SJCRH30 (cell line): ENCODE measurements at regions not wholly inside any gene's neighbourhood (a gene's known extent, or its start where the extent isn't known, plus 50 kb on each side); places are given as distances from the start of the nearest gene placed in this dataset.
A peak's percentile ranks its signal among the peaks of the same experiment; 100 is the strongest.

ENCODE experiments used
- DNase-seq, 2 experiments: peaks; one replicate each; pipeline ENCODE4 v3.0.0-alpha.2; 2015 to 2020
- H3K27ac ChIP-seq: fragments of 250-450 bp; sonication (Bioruptor Pico); 2 replicates; pipeline ENCODE4 v1.5.1; 2020; ENCODE audit warnings: mild to moderate bottlenecking, moderate library complexity
- H3K27me3 ChIP-seq: fragments of 250-450 bp; sonication (Bioruptor Pico); 2 replicates; pipeline ENCODE4 v1.5.1; 2020; ENCODE audit warnings: mild to moderate bottlenecking, moderate library complexity
- H3K36me3 ChIP-seq: fragments of 250-450 bp; sonication (Bioruptor Pico); 2 replicates; pipeline ENCODE4 v1.5.1; 2020; ENCODE audit warnings: mild to moderate bottlenecking, moderate library complexity
- H3K4me1 ChIP-seq: fragments of 250-450 bp; sonication (Bioruptor Pico); 2 replicates; pipeline ENCODE4 v1.5.1; 2020; ENCODE audit warnings: mild to moderate bottlenecking, moderate library complexity
- H3K4me3 ChIP-seq: fragments of 250-450 bp; sonication (Bioruptor Pico); 2 replicates; pipeline ENCODE4 v1.5.1; 2020; ENCODE audit warnings: mild to moderate bottlenecking, moderate library complexity
- H3K9me3 ChIP-seq: fragments of 250-450 bp; sonication (Bioruptor Pico); replicated peaks from 2 replicates; pipeline ENCODE4 v1.5.1; 2020; ENCODE audit warnings: mild to moderate bottlenecking, moderate library complexity

DNA sequence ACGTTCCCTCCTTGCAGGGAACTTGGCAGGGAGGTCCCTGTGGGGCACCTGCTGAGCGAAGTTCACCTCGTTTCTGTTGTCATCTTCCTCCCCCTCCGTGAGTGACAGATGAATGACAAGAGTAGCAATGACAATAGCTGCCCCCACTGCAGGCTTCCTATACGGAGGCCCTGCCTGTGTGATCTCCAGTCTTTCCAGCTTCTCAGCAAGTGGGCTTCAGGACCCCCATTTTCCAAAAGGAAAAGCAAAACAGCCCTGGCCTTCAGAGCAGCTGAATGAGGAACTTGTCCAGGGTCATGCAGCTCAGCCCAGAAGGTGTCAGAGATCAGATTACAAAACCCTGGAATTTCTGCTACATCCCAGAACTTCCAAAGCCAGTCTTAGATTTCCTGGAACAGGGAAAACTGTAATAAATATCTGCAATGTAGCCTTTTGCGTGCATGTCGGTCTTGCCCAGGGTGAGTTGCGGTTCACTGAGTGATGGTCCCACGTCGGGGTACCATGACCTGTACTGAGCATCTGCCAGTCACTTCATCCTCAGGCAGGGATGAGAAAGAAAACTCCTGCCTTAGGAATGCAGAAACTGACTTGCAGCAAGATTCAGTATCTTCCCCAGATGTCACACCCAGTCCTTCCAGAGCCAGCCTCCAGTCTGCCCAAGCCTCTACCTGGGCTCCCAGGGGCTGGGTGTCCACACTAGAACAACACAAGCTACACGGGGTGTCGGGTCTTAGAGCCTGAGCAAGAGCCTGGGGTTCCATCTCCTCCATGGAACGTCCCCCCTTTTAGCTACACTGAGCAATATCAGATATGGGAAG, 1457.0 kb downstream of the BRD1 start:
- H3K4me3 ChIP-seq = no peak overlapping the region
- H3K27me3 ChIP-seq = peaks cover 26% of the 10 kb centered on the region
- H3K4me1 ChIP-seq = no peaks in the 10 kb centered on the region
- no peak overlapping the region for H3K27ac ChIP-seq
- DNase-seq = no peak
- H3K36me3 ChIP-seq = no peaks in the 10 kb centered on the region
- no peaks in the 10 kb centered on the region for H3K9me3 ChIP-seq

DNA sequence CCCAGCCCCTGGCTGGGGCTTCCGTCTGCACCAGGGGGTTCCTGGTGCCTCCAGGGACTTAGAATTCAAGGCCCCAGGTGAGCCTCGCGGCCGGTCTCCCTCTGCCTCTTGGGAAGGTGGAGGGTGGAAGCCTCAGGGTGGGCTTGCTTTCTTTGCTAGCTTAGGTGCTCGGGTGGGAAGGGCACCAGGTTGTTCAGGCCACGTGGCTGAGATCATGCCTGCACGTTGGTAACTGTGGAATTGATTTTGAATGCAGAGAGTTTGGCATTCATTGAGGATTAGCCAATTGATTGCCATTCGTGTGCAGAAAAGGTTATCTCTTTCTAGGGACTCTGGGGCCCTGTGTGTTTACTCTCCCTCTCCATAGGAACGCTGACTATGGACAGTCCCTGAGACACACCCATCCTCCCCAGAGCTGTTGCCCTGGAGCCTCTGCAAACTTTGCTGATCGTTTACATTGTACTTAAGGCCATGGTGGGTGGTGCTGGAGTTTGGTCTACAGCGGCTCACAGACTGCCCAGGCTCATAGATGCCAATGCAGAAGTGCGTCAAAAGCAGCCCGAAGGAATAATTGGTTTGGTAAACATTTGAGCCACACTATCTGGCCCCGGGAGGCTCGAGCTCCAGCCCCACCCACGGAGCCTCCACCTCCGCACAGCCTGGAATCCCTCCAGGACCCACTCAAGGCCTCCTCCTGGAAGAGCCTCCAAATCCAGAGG, 1457.7 kb downstream of the BRD1 start:
- peaks cover 25% of the 10 kb centered on the region for H3K27me3 ChIP-seq
- H3K36me3 ChIP-seq = no peaks in the 10 kb centered on the region
- H3K4me3 ChIP-seq = no peak overlapping the region
- no peaks in the 10 kb centered on the region for H3K4me1 ChIP-seq
- no peaks in the 10 kb centered on the region for H3K9me3 ChIP-seq
- peak in 1 of 2 experiments; percentile 12 for DNase-seq
- no peak overlapping the region for H3K27ac ChIP-seq

DNA sequence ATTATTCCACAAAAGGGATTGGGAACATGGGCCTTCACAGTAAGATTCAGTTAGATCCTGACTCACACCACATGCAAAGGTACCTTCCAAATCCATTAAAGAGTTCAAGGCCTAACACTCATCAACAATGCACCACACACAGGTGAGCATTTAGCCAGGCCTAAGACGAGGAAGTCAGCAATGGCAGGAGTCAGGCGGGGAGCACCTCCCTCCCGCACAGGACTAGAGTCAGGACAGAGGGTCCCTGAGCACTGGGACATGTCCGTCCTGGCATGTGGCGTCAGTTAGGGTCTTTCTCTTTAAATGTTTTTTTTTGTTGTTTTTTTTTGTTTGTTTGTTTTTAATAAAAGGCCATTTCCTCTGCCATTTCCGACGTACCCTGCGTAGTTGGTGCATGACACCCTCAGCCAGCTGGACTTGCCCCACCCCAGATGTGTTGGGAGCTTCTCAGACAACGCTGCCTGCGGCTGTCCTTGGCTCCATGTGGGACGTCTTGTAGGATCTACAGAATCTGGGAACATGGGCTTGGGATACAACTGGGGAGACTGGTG, 1458.6 kb downstream of the BRD1 start:
- peaks cover 23% of the 10 kb centered on the region for H3K27me3 ChIP-seq

DNA sequence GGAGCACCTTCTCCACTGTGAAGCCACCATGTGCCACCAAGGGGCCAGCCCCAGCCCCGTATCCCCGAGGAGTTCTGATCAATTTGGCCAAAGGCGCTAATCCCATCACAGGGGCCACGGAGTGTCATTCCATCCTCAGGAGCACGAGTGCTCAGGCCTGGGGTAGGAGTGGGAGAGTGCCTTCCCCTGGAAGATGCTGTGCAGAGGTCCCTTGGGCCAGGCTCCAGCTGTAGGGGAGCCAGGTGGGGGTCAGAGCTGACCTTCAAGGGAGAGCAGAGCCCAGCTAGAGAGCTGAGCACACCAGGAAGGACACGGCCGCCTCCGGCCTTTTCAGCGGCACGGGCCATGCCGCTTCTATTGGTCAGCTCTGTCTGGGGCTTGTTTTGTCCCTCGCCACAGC, 1459.9 kb downstream of the BRD1 start:
- DNase-seq = no peak

More for the DNA sequence above, 1458.6 kb downstream of the BRD1 start:
- no peaks in the 10 kb centered on the region for H3K4me1 ChIP-seq
- H3K4me3 ChIP-seq = no peak overlapping the region
- H3K27ac ChIP-seq = no peak overlapping the region
- H3K36me3 ChIP-seq = no peaks in the 10 kb centered on the region
- no peaks in the 10 kb centered on the region for H3K9me3 ChIP-seq
- DNase-seq = no peak

DNA sequence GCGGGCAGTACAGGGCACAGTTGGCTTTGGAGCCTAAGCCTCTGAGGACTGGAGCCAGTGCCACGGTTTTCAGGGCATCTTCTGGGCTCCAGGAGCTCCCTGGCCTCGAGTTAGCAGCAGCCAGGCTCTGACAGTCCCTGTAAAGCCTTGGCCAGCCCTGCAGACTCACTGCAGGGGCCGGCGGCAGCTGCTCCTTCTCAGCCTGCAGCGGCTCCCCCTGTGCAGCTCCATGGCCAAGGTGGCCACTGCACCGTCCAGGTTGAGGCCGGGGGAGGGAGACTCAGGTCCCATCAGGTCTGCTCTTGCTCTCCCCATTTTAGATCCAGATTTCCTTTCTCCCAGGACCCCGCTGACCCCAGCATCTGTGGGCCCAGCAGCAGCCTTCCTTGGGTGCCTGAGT, 1461.1 kb downstream of the BRD1 start:
- Histone ChIP-seq H3K27ac (no peak overlapping the region), H3K4me1 (no peaks in the 10 kb centered on the region), H3K9me3 (no peaks in the 10 kb centered on the region), H3K4me3 (no peak overlapping the region), H3K27me3 (peaks cover 29% of the 10 kb centered on the region), H3K36me3 (no peaks in the 10 kb centered on the region)
- DNase-seq = no peak

More for the DNA sequence above, 1459.9 kb downstream of the BRD1 start:
- Histone ChIP-seq H3K4me3 (no peak overlapping the region), H3K4me1 (no peaks in the 10 kb centered on the region), H3K9me3 (no peaks in the 10 kb centered on the region), H3K36me3 (no peaks in the 10 kb centered on the region), H3K27ac (no peak overlapping the region), H3K27me3 (peaks cover 25% of the 10 kb centered on the region)

DNA sequence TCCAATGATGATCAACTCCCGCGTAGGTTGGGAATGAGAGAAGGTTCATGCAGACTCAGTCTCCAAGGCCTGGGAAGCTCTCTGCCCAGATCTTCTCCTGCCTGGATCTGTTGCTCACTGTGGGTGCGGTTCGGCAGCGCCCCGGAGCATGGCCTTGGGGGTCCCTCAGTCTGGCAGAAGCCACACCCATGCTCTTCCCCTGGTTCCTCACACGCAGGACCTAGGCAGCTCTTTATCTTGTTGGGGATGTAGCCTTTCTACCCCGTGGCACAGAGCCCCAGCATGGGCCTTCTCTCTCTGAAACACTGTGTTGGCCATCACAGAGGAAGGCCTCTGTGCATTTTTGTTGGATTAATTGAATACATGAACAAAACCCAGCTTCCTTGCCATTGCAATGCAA, 1461.6 kb downstream of the BRD1 start:
- no peak for DNase-seq
- H3K4me1 ChIP-seq = no peaks in the 10 kb centered on the region
- no peaks in the 10 kb centered on the region for H3K9me3 ChIP-seq
- H3K27me3 ChIP-seq = peaks cover 27% of the 10 kb centered on the region
- H3K27ac ChIP-seq = no peak overlapping the region
- no peaks in the 10 kb centered on the region for H3K36me3 ChIP-seq
- H3K4me3 ChIP-seq = no peak overlapping the region

DNA sequence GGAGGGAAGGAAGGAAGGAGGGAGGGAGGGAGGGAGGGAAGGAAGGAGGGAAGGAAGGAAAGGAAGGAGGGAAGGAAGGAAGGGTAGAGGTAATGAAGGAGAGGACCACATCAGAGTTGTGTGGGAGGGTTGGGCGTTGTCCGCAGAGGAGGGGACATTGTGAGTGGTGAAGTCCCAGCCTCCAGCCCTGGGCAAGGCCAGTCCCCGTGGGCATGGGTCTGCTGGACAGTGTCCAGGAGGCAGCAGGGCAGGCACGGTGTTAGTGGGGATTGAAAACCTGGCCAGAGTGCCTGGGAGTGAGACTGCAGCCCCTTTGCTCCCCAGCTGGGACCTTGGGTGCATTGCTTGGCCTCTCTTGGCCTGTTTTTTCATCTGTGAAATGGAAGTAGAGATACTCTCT, 1462.3 kb downstream of the BRD1 start:
- H3K4me1 ChIP-seq = no peaks in the 10 kb centered on the region
- H3K27ac ChIP-seq = no peak overlapping the region
- no peak for DNase-seq
- H3K4me3 ChIP-seq = no peak overlapping the region
- no peaks in the 10 kb centered on the region for H3K36me3 ChIP-seq
- H3K27me3 ChIP-seq = peaks cover 23% of the 10 kb centered on the region
- no peaks in the 10 kb centered on the region for H3K9me3 ChIP-seq

DNA sequence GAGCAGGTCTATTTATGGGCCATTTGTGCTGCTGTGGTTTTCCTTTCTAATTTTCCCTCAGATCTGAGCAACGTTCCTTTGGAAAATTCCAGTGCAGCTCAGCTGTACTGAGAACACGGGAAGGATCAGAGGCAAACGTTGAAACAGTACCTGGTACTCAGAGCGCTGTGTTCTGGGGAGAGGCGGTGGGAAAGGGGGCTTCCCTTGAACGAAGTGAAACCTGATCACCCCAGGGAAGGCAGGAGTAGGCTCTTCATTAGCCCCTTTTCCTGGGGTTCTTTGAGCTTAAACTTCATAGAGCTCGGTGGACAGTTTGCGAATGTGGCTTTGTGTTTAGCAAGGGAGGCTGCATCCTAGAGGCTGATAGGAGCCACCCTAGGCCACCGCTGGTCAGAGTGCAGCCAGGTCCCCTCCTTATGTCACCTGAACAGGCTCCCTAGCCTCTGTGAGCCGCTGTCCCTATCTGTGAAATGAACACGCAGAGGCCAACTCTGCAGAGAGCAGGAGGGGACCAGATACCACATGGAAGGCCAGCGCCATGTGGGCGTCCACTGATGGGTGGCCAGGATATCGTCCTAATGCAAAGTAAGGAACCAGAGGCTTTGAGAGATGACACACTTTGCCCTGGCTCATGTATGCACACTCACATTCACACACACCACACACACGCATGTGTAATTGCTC, 1464.8 kb downstream of the BRD1 start:
- no peak for DNase-seq
- H3K27ac ChIP-seq = no peak overlapping the region
- no peaks in the 10 kb centered on the region for H3K4me1 ChIP-seq
- H3K9me3 ChIP-seq = no peaks in the 10 kb centered on the region
- H3K36me3 ChIP-seq = no peaks in the 10 kb centered on the region
- no peak overlapping the region for H3K4me3 ChIP-seq
- H3K27me3 ChIP-seq = peaks cover 24% of the 10 kb centered on the region; the same call in 1 of the 2 replicates

DNA sequence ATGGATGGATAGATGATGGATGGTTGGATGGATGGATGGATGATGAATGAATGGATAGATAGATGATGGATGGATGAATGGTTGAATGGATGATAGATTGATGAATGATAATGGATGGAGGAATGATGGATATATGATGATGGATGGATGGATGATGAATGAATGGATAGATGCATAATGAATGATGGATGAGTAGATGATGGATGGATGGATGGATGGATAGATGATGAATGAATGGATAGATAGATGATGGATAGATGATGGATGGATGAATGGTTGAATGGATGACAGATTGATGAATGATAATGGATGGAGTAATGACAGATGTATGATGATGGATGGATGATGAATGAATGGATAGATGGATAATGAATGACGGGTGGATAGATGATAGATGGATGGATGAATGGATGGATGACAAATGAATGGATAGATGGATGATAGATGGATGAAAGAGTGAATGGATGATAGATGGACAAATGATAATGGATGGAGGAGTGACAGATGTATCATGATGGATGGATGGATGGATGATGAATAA, 1466.5 kb downstream of the BRD1 start:
- H3K27me3 ChIP-seq = peaks cover 20% of the 10 kb centered on the region
- DNase-seq = no peak
- no peaks in the 10 kb centered on the region for H3K36me3 ChIP-seq
- no peak overlapping the region for H3K27ac ChIP-seq
- H3K9me3 ChIP-seq = no peaks in the 10 kb centered on the region
- H3K4me3 ChIP-seq = no peak overlapping the region
- no peaks in the 10 kb centered on the region for H3K4me1 ChIP-seq

DNA sequence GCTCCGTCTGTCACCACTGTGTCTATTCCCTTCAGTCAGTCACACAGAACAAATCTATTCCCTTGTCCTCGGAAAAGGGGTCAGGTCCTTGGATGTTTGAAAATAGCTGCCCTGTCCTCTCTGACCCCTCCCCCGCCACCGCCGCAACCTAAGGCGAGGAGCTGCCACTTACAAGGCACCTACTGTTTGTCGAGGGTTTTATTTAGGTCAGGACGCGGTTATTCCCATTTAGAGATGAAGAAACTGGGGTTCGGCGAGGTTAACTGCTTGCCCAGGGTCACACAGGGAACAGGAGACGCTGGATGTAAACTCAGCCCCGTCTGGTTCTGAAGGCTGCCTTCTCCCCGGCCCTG, 1468.1 kb downstream of the BRD1 start:
- Histone ChIP-seq H3K4me1 (no peaks in the 10 kb centered on the region), H3K4me3 (no peak overlapping the region), H3K27me3 (peaks cover 17% of the 10 kb centered on the region), H3K27ac (no peak overlapping the region), H3K36me3 (no peaks in the 10 kb centered on the region), H3K9me3 (no peaks in the 10 kb centered on the region)
- DNase-seq = no peak

DNA sequence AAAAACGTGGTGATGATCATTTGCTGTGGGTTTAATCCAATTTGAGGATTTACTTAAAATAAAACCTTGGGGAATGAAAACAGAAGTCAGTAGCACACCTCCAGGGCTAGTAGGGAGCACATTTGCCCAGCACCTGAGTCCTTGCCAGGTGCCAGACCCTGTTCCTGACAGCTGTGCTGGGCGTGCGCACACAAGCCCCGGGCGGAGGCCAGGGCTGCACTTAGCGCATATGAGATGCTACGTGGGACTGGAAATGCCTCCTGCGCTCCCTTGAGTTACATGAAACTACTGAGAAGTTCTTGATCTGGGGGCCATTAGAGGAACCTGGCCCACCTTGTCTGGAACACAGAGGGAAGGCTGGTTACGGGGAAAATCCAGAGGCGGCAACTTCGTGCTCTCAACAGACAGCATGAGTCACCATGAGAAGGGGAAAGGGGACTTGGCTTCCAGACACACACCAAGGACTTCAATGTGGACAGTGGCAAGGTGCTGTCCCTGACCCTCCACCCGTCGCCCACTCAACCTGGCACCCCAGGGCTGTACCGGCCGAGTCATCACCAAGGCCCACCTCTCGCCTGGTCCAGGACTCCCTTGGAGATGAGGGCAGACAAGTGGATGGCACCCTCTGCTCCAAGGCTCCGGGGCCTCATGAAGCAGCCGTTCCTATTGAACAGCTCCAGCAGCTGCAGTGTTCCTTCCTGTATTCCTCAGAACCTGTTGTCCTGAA, 1468.6 kb downstream of the BRD1 start:
- Histone ChIP-seq H3K4me3 (no peak overlapping the region), H3K27me3 (peaks cover 20% of the 10 kb centered on the region), H3K27ac (no peak overlapping the region), H3K36me3 (no peaks in the 10 kb centered on the region), H3K9me3 (no peaks in the 10 kb centered on the region), H3K4me1 (no peaks in the 10 kb centered on the region)
- no peak for DNase-seq

DNA sequence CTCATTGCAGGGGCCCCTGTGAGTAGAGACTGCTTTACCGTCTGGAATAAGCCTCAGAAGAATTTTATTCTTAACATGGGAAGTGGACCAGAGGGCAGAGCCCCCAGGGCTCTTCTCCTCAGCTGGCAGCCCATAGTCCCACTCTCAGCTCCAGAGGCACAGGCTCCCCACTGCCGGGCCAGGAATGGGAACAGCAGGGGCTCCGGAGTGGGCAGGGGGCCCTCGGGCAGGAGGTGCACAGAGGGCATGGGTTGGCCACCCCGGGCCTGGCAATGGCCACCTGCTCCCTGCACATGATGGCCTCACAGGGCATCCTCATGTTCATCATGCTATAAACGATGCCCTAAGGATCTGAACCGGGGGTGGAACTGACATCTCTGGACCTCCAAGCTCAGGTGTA, 1469.7 kb downstream of the BRD1 start:
- Histone ChIP-seq H3K9me3 (no peaks in the 10 kb centered on the region), H3K4me1 (no peaks in the 10 kb centered on the region), H3K27me3 (peaks cover 25% of the 10 kb centered on the region), H3K27ac (no peak overlapping the region), H3K4me3 (no peak overlapping the region), H3K36me3 (no peaks in the 10 kb centered on the region)
- no peak for DNase-seq

DNA sequence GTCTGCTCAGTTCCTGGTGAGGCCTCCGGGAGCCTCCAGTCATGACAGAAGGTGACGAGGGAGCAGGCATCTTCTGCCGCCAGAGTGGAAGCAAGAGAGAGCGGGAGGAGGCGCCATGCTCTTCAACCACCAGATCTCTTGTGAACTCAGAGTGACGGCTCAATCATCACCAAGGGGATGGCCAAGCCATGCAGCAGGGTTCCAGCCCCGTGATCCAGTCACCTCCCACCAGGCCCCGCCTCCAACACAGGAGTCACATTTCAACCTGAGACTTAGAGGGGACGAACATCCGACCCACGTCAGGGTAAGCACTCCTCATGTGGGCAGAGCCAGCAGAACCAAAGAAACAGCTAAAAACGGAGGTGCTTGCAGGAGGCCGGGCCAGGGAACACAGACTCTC, 1470.5 kb downstream of the BRD1 start:
- Histone ChIP-seq H3K27ac (no peak overlapping the region), H3K36me3 (no peaks in the 10 kb centered on the region), H3K4me3 (no peak overlapping the region), H3K9me3 (no peaks in the 10 kb centered on the region), H3K4me1 (no peaks in the 10 kb centered on the region), H3K27me3 (peaks cover 19% of the 10 kb centered on the region)
- no peak for DNase-seq

DNA sequence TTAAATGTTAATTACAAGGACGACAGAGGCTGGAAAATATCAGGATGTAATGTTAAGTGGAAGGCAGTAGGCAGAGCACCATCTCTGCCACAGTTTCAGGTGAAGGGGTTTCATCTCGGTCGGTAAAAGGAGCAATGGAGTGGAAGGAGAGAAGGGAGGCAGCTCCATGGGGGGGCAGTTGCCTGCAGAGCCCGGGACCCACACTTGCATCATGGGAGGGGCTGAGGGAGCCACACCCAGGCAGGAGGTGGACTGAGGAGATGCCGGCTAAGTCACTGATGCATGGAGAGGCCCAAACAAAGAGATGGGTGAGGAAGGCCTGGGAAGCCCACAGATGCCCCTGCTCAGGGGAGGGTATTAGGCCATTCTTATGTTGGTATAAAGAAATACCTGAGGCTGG, 1470.9 kb downstream of the BRD1 start:
- Histone ChIP-seq H3K4me3 (no peak overlapping the region), H3K36me3 (no peaks in the 10 kb centered on the region), H3K27ac (no peak overlapping the region), H3K27me3 (peaks cover 18% of the 10 kb centered on the region), H3K9me3 (no peaks in the 10 kb centered on the region), H3K4me1 (no peaks in the 10 kb centered on the region)
- DNase-seq = no peak
